ENCODE measurements at regions not wholly inside any gene's neighbourhood (a gene's known extent, or its start where the extent isn't known, plus 50 kb on each side); places are given as distances from the start of the nearest gene placed in this dataset.

- ChIA-PET POLR2A (no interaction called here), CTCF (no interaction called here)
- H3K27ac Mint-ChIP-seq: no peak overlapping the region
- DNase-seq (no peak), ATAC-seq (no peak)
- H3K36me3 Mint-ChIP-seq (ENCODE audit: low read depth): no peaks in the 10 kb centered on the region
- no peaks in the 10 kb centered on the region for H3K9me3 Mint-ChIP-seq (ENCODE audit: insufficient read depth)
- peaks cover 2% of the 10 kb centered on the region for H3K27me3 Mint-ChIP-seq (ENCODE audit: low read depth)
- H3K4me3 Mint-ChIP-seq: no peak overlapping the region
- H3K4me1 Mint-ChIP-seq (ENCODE audit: low read depth): no peaks in the 10 kb centered on the region
Observed at GRCh38 chr18:2431806-2432205, 139.5 kb downstream of the METTL4 start.

- ATAC-seq: no peak
- H3K27me3 Mint-ChIP-seq (ENCODE audit: low read depth): peaks cover 2% of the 10 kb centered on the region
- H3K4me3 Mint-ChIP-seq: no peak overlapping the region
- DNase-seq: no peak
- no peaks in the 10 kb centered on the region for H3K4me1 Mint-ChIP-seq (ENCODE audit: low read depth)
- H3K27ac Mint-ChIP-seq: no peak overlapping the region
- no peaks in the 10 kb centered on the region for H3K9me3 Mint-ChIP-seq (ENCODE audit: insufficient read depth)
- ChIA-PET CTCF (no interaction called here), POLR2A (no interaction called here)
- no peaks in the 10 kb centered on the region for H3K36me3 Mint-ChIP-seq (ENCODE audit: low read depth)
Observed at GRCh38 chr18:2433366-2433765, 137.9 kb downstream of the METTL4 start.

- H3K4me3 Mint-ChIP-seq: no peak overlapping the region
- peaks cover 3% of the 10 kb centered on the region for H3K4me1 Mint-ChIP-seq (ENCODE audit: low read depth)
- ATAC-seq: no peak
- H3K27ac Mint-ChIP-seq: no peak overlapping the region
- DNase-seq: no peak
- H3K36me3 Mint-ChIP-seq (ENCODE audit: low read depth): no peaks in the 10 kb centered on the region
- ChIA-PET CTCF (no interaction called here), POLR2A (no interaction called here)
- H3K27me3 Mint-ChIP-seq (ENCODE audit: low read depth): no peaks in the 10 kb centered on the region
- no peaks in the 10 kb centered on the region for H3K9me3 Mint-ChIP-seq (ENCODE audit: insufficient read depth)
Observed at GRCh38 chr18:2441544-2441943, 129.8 kb downstream of the METTL4 start.

GRCh38 chr18:2442006-2442405, 129.3 kb downstream of the METTL4 start:
- no peak overlapping the region for H3K27ac Mint-ChIP-seq
- H3K9me3 Mint-ChIP-seq (ENCODE audit: insufficient read depth): no peaks in the 10 kb centered on the region
- DNase-seq (no peak), ATAC-seq (no peak)
- no peak overlapping the region for H3K4me3 Mint-ChIP-seq
- CTCF ChIA-PET: no interaction called here
- no peaks in the 10 kb centered on the region for H3K36me3 Mint-ChIP-seq (ENCODE audit: low read depth)
- no peaks in the 10 kb centered on the region for H3K27me3 Mint-ChIP-seq (ENCODE audit: low read depth)
- peaks cover 3% of the 10 kb centered on the region for H3K4me1 Mint-ChIP-seq (ENCODE audit: low read depth)
- POLR2A ChIA-PET: no interaction called here

DNA sequence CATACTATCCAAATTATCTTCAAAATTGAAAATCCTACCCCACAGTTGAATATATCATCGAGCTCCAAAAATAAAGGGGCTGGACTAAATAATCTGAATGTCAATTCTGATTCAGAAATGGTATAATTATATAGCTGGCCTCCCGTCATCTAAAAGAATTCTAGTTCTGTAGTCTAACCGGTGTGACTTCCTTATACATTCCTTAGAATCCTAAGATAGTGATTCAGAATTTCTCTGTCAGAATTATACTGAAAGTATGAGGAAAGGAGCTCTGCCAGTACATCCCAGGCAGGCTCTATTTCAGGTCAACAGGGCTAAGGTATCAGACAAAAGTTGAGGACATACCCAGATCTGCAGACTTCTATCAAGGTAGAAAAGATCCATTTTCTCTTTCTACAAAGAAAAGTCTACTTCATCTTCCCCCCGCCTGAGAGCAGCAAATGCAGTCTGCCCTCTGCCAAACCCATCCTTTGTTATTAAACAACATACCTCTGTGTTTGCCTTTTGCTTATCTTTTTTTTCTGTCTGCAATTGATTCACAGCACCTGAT, 128.5 kb downstream of the METTL4 start:
- H3K4me3 Mint-ChIP-seq: no peak overlapping the region
- H3K9me3 Mint-ChIP-seq (ENCODE audit: insufficient read depth): no peaks in the 10 kb centered on the region
- no peak overlapping the region for H3K27ac Mint-ChIP-seq
- ChIA-PET POLR2A (no interaction called here), CTCF (no interaction called here)
- no peaks in the 10 kb centered on the region for H3K36me3 Mint-ChIP-seq (ENCODE audit: low read depth)
- ATAC-seq: no peak
- peaks cover 3% of the 10 kb centered on the region for H3K4me1 Mint-ChIP-seq (ENCODE audit: low read depth)
- H3K27me3 Mint-ChIP-seq (ENCODE audit: low read depth): no peaks in the 10 kb centered on the region
- DNase-seq: no peak

- no peak overlapping the region for H3K4me3 Mint-ChIP-seq
- peaks cover 3% of the 10 kb centered on the region for H3K4me1 Mint-ChIP-seq (ENCODE audit: low read depth)
- no peaks in the 10 kb centered on the region for H3K36me3 Mint-ChIP-seq (ENCODE audit: low read depth)
- DNase-seq (no peak), ATAC-seq (no peak)
- POLR2A ChIA-PET: no interaction called here
- no peaks in the 10 kb centered on the region for H3K27me3 Mint-ChIP-seq (ENCODE audit: low read depth)
- H3K27ac Mint-ChIP-seq: no peak overlapping the region
- no peaks in the 10 kb centered on the region for H3K9me3 Mint-ChIP-seq (ENCODE audit: insufficient read depth)
- CTCF ChIA-PET: no interaction called here
Observed at GRCh38 chr18:2444201-2444875, 127.0 kb downstream of the METTL4 start.

GRCh38 chr18:2448565-2449151, 122.6 kb downstream of the METTL4 start:
- DNase-seq: no peak
- Mint-ChIP-seq H3K9me3 (ENCODE audit: insufficient read depth) (no peaks in the 10 kb centered on the region), H3K36me3 (ENCODE audit: low read depth) (no peaks in the 10 kb centered on the region), H3K27me3 (ENCODE audit: low read depth) (peaks cover 2% of the 10 kb centered on the region), H3K4me3 (no peak overlapping the region), H3K27ac (no peak overlapping the region), H3K4me1 (ENCODE audit: low read depth) (peaks cover 3% of the 10 kb centered on the region)
- CTCF ChIA-PET: no interaction called here
- ATAC-seq: no peak
- POLR2A ChIA-PET: no interaction called here

- H3K4me1 Mint-ChIP-seq (ENCODE audit: low read depth): no peaks in the 10 kb centered on the region
- no peak overlapping the region for H3K4me3 Mint-ChIP-seq
- ATAC-seq (no peak), DNase-seq (no peak)
- ChIA-PET POLR2A (no interaction called here), CTCF (no interaction called here)
- H3K36me3 Mint-ChIP-seq (ENCODE audit: low read depth): no peaks in the 10 kb centered on the region
- H3K9me3 Mint-ChIP-seq (ENCODE audit: insufficient read depth): no peaks in the 10 kb centered on the region
- no peak overlapping the region for H3K27ac Mint-ChIP-seq
- peaks cover 2% of the 10 kb centered on the region for H3K27me3 Mint-ChIP-seq (ENCODE audit: low read depth)
Observed at GRCh38 chr18:2451556-2451955, 119.7 kb downstream of the METTL4 start.

- H3K4me1 Mint-ChIP-seq (ENCODE audit: low read depth): no peaks in the 10 kb centered on the region
- POLR2A ChIA-PET: no interaction called here
- CTCF ChIA-PET: no interaction called here
- ATAC-seq (no peak), DNase-seq (no peak)
- no peak overlapping the region for H3K27ac Mint-ChIP-seq
- H3K9me3 Mint-ChIP-seq (ENCODE audit: insufficient read depth): no peaks in the 10 kb centered on the region
- no peak overlapping the region for H3K4me3 Mint-ChIP-seq
- H3K36me3 Mint-ChIP-seq (ENCODE audit: low read depth): no peaks in the 10 kb centered on the region
- no peaks in the 10 kb centered on the region for H3K27me3 Mint-ChIP-seq (ENCODE audit: low read depth)
Observed at GRCh38 chr18:2459886-2460285, 111.4 kb downstream of the METTL4 start.

DNA sequence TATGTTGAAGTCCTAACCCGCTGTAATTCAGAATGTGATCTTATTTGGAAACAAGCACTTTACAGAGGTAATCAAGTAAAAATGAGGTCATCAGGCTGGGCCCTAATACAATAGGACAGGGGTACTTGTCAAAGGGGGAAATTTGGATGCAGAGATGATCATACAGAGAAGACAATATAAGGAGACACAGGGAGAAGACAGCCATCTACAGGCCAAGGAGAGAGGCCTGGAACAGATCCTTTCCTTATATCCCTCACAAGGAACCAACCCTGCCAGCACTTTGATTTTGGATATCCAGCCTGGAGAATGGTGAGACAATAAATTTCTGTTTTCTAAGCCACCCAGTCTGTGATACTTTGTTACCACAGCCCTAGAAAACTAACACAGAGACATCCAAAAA, 104.3 kb downstream of the METTL4 start:
- Mint-ChIP-seq H3K27me3 (ENCODE audit: low read depth) (peaks cover 2% of the 10 kb centered on the region), H3K9me3 (ENCODE audit: insufficient read depth) (no peaks in the 10 kb centered on the region), H3K36me3 (ENCODE audit: low read depth) (no peaks in the 10 kb centered on the region), H3K4me3 (no peak overlapping the region), H3K4me1 (ENCODE audit: low read depth) (no peaks in the 10 kb centered on the region), H3K27ac (no peak overlapping the region)
- no peak for DNase-seq
- ChIA-PET CTCF (no interaction called here), POLR2A (no interaction called here)
- ATAC-seq: no peak

DNA sequence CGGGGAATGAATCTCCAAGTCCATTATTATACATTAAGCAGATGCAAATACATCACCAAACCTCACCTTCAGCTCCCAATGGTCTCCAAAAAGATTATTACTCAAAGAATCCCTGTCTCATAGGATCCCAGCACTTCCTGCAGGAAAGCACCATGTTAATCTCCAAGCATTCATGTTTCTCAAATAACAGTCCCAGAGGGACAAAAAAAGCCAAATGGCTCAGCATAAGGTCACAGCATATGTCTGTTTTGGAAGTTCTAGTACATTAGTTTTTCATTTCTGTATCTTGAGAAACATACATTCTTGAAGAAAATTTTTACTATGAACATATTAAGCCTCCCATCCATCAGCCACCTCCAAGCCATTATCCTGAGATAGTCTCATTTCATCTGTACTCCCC, 103.3 kb downstream of the METTL4 start:
- H3K27me3 Mint-ChIP-seq (ENCODE audit: low read depth): peaks cover 2% of the 10 kb centered on the region
- H3K27ac Mint-ChIP-seq: no peak overlapping the region
- no peaks in the 10 kb centered on the region for H3K9me3 Mint-ChIP-seq (ENCODE audit: insufficient read depth)
- ChIA-PET CTCF (no interaction called here), POLR2A (no interaction called here)
- H3K4me3 Mint-ChIP-seq: no peak overlapping the region
- ATAC-seq: no peak
- no peaks in the 10 kb centered on the region for H3K36me3 Mint-ChIP-seq (ENCODE audit: low read depth)
- DNase-seq: no peak
- no peaks in the 10 kb centered on the region for H3K4me1 Mint-ChIP-seq (ENCODE audit: low read depth)

DNA sequence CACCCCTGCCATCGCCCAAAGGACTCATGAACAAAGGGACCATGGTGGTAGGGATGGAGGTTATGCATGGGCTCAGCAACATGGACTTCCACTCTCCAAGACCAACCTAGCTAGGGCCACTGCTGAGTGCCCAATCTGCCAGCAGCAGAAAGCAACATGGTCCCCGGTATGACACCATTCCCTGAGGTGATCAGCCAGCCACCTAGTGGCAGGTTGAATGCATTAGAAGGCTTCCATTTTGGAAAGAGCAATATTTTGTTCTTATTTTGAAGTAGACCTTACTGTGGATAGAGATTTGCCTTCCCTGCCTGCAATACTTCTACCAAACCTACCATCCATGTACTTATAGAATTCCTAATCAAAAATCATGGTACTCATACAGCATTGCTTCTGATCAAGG, 99.8 kb downstream of the METTL4 start:
- Mint-ChIP-seq H3K36me3 (ENCODE audit: low read depth) (no peaks in the 10 kb centered on the region), H3K4me3 (no peak overlapping the region), H3K27ac (no peak overlapping the region), H3K4me1 (ENCODE audit: low read depth) (no peaks in the 10 kb centered on the region), H3K9me3 (ENCODE audit: insufficient read depth) (no peaks in the 10 kb centered on the region), H3K27me3 (ENCODE audit: low read depth) (peaks cover 5% of the 10 kb centered on the region)
- DNase-seq (no peak), ATAC-seq (no peak)
- CTCF ChIA-PET: no interaction called here
- POLR2A ChIA-PET: interaction anchor here (0.6 kb wide), 1 partner anchor 666 kb away, joined by 3 read pairs; no protein-coding TSS in a partner anchor

DNA sequence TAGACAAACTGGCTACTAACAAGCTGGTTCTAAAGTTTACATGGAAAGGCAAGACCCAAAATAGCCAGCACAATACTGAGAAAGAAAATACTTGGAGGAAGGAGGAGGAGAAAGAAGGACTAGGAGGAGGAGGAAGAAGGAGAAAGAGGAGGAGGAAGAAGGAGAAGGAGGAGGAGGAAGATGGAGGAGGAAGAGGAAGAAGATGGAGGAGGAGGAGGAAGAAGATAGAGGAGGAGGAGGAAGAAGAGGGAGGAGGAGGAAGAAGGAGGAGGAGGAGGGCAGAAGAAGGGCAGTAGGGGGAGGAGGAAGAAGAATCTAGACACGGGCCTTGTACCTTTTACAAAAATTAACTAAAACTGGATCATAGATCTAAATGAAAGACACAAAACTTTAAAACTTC, 92.6 kb downstream of the METTL4 start:
- DNase-seq (no peak), ATAC-seq (no peak)
- CTCF ChIA-PET: no interaction called here
- Mint-ChIP-seq H3K9me3 (ENCODE audit: insufficient read depth) (no peaks in the 10 kb centered on the region), H3K27me3 (ENCODE audit: low read depth) (peaks cover 20% of the 10 kb centered on the region), H3K4me1 (ENCODE audit: low read depth) (no peaks in the 10 kb centered on the region), H3K27ac (no peak overlapping the region), H3K4me3 (no peak overlapping the region), H3K36me3 (ENCODE audit: low read depth) (no peaks in the 10 kb centered on the region)
- POLR2A ChIA-PET: no interaction called here

All from activated CD8-positive, alpha-beta T cell treated with anti-CD3 and anti-CD28 coated beads, Interleukin-2, amount 10 ng/mL, durations not matched to agents 7 days and 5 days (primary cell).